HG03060 (cell line): ENCODE measurements at regions not wholly inside any gene's neighbourhood (a gene's known extent, or its start where the extent isn't known, plus 50 kb on each side); places are given as distances from the start of the nearest gene placed in this dataset.
"Not testable (repeated sequence)": the region's sequence is repeated elsewhere in the genome, so short reads cannot be mapped to it uniquely, and the experiment has no call there.

Source experiments
- ATAC-seq: cut with Tn5 transposase; IDR thresholded peaks from one replicate; pipeline ENCODE4 v1.9.1; 2021; ENCODE audit warnings: low read depth, moderate number of reproducible peaks; ENCODE audit not compliant: unreplicated experiment

DNA sequence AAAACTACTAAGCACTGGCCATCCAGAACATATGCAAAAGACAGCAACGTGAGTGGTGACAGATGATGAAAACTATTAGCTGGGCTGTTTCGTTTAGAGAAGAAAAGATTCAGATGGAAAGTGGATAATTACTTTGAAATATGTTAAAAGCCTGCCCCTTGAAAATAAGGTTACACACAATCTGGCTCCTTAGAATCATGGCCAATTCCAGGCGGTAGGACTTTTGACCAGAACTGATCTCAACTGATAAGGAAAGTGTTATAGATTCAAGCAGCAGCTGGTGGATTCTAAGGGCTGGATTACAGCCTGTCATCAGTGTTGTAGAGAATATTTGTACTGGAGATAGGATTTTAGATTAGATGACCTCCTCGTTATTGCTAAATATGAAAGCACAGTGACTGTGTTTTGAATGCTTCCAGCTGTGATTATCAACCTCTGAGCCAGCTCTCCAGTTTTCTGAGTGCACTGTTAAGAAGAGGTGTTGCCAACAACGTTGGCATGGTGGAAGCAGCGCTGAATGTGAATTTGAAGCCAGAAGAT is 75.1 kb downstream of the KBTBD2 start:
- ATAC-seq: not testable (repeated sequence)

DNA sequence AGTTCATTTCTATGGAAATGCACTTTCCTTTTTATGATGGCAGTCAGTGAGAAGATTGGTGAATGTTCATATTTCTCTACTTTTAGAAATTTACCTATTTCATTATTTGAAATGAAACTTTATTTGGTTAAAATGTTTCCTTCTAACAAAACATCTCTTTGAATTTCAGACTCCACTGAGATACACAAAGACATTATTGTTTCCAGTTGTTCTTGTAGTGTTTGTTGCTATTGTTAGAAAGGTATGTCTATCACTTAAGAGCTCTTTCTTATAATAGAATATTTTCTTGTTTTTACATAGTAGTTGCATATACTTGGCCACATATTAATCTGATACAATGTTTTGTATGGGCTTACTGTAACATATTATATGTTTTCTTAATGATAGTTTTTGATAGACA is 76.8 kb downstream of the KBTBD2 start:
- not testable (repeated sequence) for ATAC-seq

DNA sequence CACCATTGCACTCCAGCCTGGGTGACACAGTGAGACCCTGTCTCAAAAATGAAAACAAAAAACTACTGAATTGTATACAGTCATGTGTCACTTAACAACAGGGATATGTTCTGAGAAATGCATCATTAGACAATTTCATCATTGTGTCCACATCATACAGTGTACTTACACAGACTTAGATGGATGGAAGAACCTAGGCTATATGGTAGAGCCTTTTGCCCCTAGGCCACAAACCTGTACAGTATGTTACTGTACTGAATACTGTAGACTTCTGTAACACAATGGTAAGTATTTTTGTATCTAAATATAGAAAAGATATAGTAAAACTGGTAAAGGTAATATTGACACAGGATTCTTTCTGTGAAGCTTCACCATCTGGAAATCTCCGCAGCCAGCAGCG is 81.7 kb downstream of the KBTBD2 start:
- no peak for ATAC-seq

DNA sequence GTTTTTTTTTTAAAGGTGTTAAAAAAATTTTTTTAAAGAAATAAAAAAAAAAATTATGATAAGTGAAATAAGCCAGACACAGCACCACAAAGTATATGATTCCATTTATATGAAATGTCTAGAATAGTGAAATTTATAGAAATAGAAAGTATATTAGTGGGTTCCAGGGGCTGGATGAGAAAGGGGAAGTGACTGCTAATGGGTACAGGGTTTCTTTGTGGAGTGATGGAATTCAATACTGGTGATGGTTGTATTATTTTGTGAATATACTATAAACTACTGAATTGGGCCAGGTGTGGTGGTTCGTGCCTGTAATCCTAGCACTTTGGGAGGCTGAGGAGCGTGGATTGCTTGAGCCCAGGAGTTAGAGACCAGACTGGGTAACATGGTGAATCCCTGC is 82.2 kb downstream of the KBTBD2 start:
- no peak for ATAC-seq

DNA sequence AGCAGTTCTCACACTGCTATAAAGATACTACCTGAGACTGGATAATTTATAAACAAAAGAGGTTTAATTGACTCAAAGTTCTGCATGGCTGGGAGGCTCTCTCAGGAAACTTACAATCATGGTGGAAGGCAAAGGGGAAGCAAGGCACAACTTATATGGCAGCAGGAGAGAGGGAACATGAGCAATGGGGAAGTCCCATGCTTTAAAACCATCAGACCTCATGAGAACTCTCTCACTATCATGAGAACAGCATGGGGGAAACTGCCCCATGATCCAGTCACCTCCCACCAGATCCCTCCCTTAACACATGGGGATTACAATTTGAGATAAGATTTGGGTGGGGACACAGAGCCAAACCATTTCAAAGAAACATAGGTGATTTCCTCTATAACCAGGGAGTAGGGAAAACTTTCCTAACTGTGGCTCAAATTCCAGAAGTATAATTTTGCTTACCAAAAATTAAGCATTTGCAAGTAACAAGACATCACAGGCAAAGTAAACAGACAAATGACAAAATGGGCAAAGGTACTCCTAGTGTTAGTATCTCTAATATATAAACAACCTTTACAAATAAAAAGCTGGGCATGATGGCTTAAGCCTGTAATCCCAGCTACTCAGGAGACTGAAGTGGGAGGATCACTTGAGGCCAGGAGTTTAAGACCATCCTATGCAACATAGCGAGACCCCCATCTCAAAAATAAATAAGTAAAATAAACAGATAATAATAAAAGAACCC is 88.0 kb downstream of the KBTBD2 start:
- ATAC-seq: no peak

DNA sequence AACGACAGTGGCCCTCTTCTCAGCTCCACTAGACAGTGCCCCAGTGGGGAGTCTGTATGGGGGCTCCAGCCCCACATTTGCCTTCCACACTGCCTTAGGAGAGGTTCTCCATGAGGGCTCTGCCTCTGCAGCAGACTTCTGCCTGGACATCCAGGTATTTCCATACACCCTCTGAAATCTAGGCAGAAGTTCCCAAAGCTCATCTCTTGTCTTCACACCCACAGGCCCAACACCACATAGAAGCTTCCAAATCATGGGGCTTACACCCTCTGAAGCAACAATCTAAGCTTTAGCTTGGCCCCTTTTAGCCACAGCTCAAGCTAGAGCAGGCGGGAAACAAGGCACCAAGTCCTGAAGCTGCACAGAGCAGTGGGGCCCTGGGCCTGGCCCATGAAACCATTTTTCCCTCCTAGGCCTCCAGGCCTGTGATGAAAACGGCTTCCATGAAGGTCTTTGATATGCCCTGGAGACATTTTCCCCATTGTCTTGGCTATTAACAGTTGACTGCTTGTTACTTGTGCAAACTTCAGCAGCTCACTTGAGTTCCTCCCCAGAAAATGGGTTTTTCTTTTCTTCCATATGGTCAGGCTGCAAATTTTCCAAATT is 89.2 kb downstream of the KBTBD2 start:
- ATAC-seq: no peak

DNA sequence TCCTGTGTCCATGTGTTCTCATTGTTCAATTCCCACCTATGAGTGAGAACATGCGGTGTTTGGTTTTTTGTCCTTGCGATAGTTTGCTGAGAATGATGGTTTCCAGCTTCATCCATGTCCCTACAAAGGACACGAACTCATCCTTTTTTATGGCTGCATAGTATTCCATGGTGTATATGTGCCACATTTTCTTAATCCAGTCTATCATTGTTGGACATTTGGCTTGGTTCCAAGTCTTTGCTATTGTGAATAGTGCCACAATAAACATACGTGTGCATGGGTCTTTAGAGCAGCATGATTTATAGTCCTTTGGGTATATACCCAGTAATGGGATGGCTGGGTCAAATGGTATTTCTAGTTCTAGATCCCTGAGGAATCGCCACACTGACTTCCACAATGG is 98.5 kb downstream of the KBTBD2 start:
- not testable (repeated sequence) for ATAC-seq

DNA sequence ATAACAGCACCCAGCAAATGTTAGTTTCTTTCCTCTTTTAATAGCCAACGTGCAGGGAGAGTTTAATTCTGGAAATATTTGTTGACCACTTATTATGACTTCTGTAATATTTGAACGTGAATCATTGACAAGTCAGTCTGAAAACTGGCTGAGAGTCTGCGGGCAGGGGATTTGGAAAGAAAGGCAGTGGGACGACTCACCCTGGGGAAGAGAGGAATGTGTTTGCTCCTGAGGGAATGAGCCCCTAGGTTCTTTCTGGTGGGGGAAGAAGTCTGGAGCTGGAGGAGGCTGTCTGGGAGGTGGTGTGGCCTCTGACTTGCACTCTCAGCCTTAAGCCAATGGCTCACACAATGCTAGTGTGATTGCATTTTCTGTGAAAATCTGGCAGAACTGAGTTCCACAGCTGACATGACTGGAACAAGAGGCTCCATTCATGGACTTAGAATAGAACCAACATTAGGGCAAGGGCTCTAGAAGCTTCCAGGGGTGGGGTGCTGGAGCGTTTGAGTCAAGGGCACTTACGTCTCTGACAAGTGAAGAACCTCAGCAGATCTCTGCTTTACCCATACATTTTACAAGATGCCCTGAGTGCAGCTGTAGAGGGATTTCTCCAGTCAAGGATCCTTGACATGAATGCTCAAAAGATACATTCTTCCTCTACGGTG is 100.7 kb downstream of the KBTBD2 start:
- ATAC-seq: not testable (repeated sequence)

DNA sequence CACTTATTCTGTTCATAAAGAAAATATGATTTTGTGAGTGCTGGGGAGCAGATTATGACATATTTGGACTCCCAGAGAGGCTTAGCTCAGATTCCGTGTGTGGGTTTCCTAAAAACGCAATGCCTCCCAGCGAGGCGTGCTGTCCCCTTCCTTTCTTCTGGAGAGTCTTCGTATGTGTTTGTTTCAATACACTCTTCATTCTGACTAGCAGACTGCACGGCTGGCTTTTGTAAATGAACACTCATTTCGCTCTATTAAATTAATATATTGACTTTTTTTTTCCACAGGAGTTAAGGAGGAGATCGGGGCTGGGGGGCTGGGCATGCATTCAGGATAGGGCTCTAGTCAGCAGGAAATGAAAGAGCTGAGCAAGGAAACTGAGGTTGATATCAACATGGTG is 102.3 kb downstream of the KBTBD2 start:
- ATAC-seq: not testable (repeated sequence)

DNA sequence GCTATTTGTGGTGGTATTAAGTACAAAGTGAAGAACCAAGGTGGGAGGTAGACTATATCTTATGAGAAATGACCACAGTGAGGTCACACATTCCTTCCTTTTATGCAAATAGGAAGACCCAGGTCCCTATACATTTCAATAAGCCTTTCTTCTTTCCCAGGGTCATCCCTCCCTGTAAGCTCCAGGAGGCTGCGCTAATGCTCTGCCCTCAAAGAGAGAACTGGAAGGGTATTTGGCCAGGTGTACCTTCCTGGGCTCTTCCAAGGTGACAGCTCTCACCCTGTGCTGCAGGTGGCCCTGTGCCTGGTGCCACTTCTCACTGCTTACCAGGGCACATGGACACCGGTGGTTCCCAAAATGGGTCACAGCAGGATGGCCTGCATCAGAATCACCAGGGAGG is 103.4 kb downstream of the KBTBD2 start:
- not testable (repeated sequence) for ATAC-seq

DNA sequence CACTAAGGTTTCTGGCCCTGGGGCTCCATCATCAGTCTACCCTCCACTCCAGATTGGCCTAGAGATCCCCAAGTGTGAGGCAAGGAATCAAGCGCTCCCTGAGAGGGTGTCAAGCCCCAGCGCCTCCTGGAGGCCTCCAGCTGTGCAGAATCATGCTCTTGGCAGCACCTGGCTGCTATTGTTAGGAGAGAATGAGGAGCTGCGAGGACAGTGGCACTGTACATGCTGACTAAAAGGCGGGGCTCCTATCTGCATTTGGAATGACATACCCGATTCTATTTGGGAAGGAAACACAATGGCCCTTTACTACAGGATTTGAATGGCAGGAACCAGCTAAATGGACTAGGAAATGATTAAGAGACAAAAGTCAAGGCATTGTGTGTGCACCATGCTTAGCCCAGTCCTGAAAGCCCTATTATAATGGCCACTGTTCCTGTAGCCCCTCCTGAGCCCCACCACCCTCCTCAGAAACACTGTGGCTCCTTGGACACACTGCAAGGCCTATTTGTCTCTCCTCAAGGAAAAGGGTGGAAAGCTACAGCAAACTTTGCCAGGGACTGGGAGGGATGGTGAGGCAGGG is 106.1 kb downstream of the KBTBD2 start:
- not testable (repeated sequence) for ATAC-seq

DNA sequence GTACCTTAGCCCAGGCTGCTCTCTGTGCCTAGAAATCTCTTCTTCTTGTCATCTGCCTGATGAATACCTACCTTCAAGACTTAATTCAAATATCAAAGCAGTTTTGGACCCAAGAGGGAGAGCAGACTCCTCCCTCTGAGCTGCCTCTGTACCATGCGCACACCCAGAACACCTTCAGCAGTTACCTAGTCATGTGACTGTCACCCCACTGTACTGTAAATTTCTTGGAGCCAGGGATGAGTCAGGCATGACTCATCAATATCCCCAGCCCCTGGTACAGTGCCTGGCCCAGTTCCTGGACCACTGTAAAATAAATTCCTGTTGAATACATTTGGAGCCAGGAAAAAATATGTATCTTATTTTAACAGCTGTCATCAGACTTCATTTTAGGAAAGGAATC is 111.7 kb downstream of the KBTBD2 start:
- not testable (repeated sequence) for ATAC-seq

DNA sequence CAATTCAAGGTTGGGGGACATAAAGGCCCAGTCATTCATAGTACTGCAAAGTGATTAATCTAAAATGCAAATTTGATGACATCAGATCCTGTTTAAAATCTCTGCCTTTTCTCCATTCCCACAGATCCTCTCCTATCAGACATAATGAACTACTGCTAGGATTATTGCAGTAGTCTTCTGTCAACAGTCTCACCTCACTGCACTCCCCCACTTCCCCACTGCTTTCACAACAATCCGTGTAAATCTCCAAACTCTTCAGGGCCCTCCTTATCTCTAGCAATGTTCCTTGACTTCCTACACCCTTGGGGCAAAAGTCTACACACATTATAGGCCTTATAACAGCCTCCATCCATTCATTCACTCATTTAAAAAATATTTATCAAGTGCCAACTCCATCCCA is 112.4 kb downstream of the KBTBD2 start:
- no peak for ATAC-seq

DNA sequence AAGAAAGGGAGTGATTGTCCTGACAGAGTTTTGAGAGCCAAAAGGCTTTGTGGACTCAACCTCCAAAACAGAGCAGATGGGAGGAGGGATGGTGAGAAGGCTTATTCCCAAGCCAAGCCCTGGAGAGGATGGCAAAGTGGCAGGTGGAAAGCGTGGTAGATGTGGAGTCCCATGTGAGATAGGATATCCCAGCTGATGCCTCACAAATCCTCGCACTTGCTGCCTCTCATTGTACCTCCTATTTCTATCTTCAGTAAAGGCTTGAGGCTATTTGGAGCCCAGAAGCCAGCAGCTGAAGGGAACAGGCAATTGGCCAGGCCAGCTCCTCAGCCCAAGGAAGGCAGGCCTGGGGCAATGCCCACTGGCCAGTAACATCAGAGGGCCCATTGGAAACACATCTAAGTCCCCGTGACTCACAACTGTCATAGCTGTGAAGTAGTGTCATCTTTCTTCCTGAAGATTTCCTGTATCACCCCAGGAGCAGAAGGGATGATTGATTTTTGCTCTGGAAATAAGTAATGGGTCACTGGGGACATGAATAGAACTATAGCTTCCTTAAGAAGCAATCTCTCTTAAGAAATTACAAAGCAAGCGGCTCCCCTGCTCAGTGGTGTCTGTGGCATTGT is 114.4 kb downstream of the KBTBD2 start:
- ATAC-seq: not testable (repeated sequence)

DNA sequence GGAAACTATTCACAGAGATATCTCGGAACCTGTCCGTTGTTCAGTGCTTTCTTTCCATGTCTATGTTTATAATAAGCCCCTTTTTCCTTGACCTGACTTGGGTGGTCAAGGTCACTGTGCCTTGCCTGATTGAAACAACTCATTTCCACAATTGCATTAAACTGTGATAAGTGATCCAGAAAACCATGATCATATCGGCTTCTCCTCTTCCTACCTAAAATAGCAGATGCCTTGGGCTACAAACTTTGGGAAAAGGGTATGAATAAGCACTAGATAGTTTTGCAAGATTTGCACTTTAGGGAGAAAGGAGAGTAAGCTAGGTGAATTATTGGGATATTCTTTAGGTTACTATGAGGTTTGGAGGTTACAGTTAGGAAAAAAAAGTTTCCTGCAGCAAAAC is 115.2 kb downstream of the KBTBD2 start:
- ATAC-seq: not testable (repeated sequence)

DNA sequence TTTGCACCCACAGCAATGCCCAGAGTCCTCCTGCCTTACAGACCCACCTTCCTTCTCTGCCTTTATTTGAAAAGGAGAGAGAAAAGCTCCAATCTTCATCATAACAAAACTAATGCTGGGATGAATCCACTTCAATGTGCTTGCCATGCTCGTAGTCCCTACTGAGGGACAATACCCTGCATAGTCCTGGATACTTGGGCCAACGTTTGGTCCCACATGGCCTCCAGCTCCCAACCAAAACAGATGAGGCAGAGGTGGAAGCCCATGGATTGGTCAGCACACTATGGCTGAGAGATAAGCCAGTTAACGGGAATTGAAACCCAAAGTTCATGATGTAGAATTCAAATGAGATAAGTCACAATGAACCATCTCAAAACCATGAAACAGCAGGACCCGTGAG is 115.8 kb downstream of the KBTBD2 start:
- ATAC-seq: not testable (repeated sequence)

DNA sequence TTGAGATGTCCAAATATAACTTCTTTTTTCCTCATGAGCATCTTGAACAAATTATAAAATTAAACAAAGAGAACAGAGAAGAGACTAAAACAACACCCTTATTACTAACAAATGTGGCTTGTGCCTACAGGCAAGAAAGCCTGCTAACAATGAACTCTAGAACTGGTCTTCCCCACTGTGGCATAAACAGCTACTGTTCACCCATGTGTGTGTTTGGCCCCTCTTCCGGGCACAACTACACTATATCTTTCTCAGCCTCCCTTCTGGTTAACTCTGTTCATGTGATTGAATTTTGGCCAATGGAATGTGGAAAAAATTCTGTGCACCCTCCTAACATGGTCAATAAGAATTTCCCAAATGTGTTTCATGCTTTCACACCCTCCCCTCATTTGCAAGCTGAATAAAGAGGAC is 117.0 kb downstream of the KBTBD2 start:
- no peak for ATAC-seq

DNA sequence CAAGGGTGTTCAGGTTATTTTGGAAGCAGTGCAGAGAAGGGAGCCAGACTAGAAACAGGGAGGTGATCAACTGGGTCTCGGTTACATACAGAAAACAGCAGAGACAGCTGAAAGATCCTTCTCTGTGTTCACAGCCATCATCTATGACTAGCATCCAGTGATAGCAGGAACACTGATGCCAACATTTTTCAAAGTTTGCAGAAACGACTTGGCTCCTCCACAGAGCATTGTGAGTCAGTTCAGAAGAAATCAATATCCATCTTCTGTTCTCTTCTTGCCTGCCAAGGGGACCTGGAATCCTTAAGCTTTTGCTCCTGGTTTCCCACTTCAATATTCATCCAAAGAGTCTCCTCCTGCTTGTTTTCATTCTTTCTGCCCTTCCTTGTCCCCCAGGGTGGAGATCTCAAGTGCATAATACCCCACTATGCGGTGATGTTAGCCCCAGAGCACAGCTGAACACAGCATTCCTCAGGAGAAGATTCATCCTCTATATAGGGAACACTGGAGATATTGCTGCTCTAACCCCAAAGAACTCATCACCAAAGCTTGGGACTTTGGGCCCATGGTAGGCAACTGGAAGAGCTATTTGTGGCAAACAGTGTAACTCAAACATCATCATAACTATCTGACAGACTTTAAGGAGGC is 122.6 kb downstream of the KBTBD2 start:
- not testable (repeated sequence) for ATAC-seq

DNA sequence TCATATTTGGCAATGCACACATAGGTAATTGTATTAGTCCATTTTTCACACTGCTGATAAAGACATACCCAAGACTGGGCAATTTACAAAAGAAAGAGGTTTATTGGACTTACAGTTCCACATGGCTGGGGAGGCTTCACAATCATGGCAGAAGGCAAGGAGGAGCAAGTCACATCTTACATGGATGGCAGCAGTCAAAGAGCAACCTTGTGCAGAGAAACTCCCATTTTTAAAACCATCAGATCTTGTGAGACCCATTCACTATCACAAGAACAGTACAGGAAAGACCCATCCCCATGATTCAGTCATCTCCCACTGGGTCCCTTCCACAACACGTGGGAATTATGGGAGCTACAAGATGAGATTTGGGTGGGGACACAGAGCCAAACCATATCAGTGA is 123.2 kb downstream of the KBTBD2 start:
- not testable (repeated sequence) for ATAC-seq

DNA sequence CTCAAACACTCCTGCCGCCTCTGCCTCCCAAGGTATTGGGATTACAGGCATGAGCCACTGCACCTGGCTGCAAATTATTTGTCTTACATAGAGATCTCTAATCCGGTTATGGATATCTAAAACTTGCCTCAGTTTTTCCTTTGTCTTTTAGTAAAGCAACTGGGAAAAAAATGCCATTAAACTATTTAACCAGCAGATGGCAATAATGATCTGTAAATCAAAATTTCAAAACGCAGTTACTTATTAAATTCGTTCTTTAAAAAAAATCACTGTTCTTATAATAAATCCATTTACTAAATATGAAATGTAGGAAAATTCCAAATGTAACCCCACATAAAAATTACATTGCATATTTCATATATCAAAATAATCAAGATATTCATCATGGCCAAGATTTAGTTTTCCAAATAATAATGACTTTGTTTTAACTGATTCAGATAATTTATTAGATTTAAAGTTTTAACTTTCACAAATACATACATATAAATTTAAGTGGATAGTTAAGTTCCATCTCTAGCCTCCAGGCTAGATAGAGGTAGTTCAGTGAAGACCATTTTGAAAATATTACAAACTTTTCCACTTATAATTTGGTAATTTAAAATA is 125.8 kb downstream of the KBTBD2 start:
- not testable (repeated sequence) for ATAC-seq
